ENCODE measurements at regions not wholly inside any gene's neighbourhood (a gene's known extent, or its start where the extent isn't known, plus 50 kb on each side); places are given as distances from the start of the nearest gene placed in this dataset.

DNA sequence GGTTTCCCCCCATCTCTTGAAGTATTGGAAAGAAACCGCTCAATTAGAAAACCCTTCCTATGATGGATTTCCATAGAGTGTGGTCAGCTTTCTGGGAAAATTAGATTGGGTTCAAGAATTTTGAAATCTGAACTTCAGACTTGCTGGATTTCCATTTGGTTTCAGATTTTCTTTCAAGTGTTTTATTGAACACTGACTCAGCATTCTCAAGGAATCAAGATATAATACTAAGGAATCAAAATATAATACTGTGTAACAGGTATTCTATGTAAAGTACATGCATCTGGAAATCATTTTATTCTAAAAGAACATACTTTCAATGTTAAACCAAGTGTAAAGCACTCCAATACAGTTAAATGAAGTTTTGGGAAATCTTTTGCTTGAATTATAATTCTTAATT lies 94.7 kb upstream of the CCN2 start:
- no peak for TF ChIP-seq POLR2A (IDR thresholded peaks at IDR 0.05; ENCODE audit: low read length)
- TF ChIP-seq GATA1 (IDR thresholded peaks at IDR 0.05; ENCODE audit: low read depth, low read length) = no peak

Data from erythroblast (primary cell).